Cardiac fibroblast (primary cell): ENCODE measurements at regions not wholly inside any gene's neighbourhood (a gene's known extent, or its start where the extent isn't known, plus 50 kb on each side); places are given as distances from the start of the nearest gene placed in this dataset.
A peak's percentile ranks its signal among the peaks of the same experiment; 100 is the strongest.

Source experiments
- DNase-seq, 2 donors: peaks; one replicate each; pipeline versions ENCODE4 v3.0.0 to v3.0.0-alpha.2; 2010; ENCODE audit warnings: low read depth in 2 of 2
- H3K4me3 ChIP-seq, 2 donors: replicated peaks in 1 of 2; 1 replicate in 1 of 2; 2 replicates in 1 of 2; pipeline ENCODE4 v1.5.1; 2011; ENCODE audit warnings: low read depth in 2 of 2, low read length in 2 of 2, mild to moderate bottlenecking in 2 of 2, moderate library complexity in 1 of 2
- TF ChIP-seq, protein P1 (sequence below): IDR thresholded peaks from one replicate; pipeline ENCODE4 v1.5.1; 2011; ENCODE audit warnings: low read depth, mild to moderate bottlenecking, low read length, inconsistent platforms

DNA sequence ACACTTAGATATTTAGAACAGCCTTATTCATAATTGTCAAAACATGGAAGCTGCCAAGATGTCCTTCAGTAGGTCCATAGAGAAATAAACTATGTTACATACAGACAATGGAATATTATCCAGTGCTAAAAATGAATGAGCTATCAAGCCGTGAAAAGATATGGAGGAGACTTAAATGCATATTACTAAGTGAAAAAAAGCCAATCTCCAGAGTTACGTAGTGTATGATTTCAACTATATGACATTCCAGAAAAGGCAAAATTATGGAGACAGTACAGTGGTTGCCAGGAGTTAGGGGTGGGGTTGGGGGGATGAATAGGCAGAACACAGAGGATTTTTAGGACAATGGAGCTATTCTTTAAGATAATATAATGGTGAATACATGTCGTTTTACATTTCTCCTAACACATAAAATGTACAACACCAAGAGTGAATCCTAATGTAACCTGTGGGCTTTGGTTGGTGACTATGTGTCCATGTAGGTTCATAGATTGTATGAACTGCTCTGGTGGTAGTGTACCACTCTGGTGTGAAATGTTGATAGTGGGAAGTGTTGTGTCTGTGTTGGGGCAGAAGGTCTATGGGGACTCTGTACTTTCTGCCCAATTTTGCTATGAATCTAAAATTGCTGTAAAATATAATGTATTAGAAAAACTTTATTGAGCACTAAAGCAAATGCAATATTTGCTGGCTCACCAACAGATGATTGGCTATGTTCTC lies 122.6 kb downstream of the USP22 start:
- TF ChIP-seq, protein P1, sequence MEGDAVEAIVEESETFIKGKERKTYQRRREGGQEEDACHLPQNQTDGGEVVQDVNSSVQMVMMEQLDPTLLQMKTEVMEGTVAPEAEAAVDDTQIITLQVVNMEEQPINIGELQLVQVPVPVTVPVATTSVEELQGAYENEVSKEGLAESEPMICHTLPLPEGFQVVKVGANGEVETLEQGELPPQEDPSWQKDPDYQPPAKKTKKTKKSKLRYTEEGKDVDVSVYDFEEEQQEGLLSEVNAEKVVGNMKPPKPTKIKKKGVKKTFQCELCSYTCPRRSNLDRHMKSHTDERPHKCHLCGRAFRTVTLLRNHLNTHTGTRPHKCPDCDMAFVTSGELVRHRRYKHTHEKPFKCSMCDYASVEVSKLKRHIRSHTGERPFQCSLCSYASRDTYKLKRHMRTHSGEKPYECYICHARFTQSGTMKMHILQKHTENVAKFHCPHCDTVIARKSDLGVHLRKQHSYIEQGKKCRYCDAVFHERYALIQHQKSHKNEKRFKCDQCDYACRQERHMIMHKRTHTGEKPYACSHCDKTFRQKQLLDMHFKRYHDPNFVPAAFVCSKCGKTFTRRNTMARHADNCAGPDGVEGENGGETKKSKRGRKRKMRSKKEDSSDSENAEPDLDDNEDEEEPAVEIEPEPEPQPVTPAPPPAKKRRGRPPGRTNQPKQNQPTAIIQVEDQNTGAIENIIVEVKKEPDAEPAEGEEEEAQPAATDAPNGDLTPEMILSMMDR, result no peak
- peak in 1 of 2 donors; percentile 32 for DNase-seq

DNA sequence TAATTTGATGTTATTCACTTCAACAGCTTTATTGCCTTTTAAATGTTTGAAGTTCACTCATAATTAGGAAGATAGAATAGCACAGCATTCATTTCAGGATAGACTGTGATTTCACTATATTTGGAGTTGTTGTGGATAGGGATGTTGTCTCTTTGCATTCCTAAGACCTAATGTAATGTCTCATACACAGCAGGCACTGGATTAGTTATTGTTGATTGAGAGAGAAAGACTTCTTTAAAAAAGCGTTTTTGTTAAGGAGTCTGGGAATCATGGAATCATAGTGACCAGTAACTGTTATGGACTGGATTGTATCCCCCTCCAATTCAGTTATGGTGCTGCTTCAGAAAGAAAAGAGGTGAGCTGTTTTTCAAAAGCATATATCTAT lies 122.0 kb downstream of the USP22 start:
- H3K4me3 ChIP-seq, result no peak overlapping the region
- peak; percentile 33 to 77 for DNase-seq
- TF ChIP-seq, protein P1, result no peak

More for the DNA sequence above, 122.6 kb downstream of the USP22 start:
- H3K4me3 ChIP-seq, result no peak overlapping the region

DNA sequence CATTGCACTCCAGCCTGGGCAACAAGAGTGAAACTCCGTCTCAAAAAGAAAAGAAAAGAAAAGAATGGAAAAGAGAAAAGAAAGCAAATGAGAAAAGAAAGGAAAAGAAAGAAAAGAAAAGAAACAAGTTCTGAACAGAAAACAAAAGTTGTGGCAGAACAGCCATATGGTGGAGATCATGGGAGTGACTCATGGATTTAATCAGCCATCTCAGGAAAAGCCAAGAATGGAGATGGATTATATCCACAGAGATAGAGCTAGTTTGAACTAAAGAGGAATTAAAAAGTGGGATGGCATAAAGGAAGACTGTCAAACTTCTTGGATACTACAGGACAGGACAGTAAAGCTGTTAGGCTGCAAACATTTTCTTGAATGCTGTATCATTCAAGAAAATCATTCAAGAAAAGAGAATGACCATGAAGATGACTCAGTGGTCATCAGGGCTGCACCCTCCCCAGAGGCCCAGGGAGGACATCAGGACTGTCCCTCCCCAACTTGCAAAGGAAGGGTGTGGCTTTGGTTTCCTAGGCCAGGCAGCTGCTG lies 120.6 kb downstream of the USP22 start:
- peak; percentile 40 to 66 for DNase-seq

DNA sequence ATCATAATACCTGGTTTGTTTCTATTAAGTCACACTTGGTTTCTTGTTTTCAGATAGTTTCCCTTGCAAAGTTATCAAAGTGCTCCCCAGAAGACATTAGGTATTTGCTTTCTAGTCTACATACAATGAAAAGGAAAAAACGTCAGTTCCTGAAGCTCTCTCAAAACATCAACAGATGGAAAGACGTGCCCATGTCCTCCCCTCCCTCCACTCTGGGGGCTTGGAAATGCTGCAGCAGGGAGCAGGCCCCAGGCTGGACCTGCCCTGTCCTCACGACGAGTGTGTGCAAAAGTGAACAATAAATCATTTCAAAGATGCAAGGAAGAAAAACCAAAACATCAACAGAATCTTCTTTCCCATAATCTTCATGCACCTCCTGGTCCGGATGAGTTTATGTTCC lies 118.5 kb downstream of the USP22 start:
- TF ChIP-seq, protein P1, result no peak
- no peak overlapping the region for H3K4me3 ChIP-seq
- no peak for DNase-seq

More for the DNA sequence above, 120.6 kb downstream of the USP22 start:
- TF ChIP-seq, protein P1, result no peak
- no peak overlapping the region for H3K4me3 ChIP-seq

GRCh38 chr17:20925091-20925490 lies 117.7 kb downstream of the USP22 start:
- DNase-seq, result peak; percentile 27 to 55
- no peak overlapping the region for H3K4me3 ChIP-seq
- TF ChIP-seq, protein P1, result no peak

GRCh38 chr17:20925954-20926353 lies 116.9 kb downstream of the USP22 start:
- H3K4me3 ChIP-seq, result no peak overlapping the region
- no peak for DNase-seq
- TF ChIP-seq, protein P1, result no peak

GRCh38 chr17:20926532-20926931 lies 116.3 kb downstream of the USP22 start:
- H3K4me3 ChIP-seq, result no peak overlapping the region
- TF ChIP-seq, protein P1, result no peak
- peak; percentile 47 to 76 for DNase-seq
